SK-N-SH (cell line): ENCODE measurements at regions not wholly inside any gene's neighbourhood (a gene's known extent, or its start where the extent isn't known, plus 50 kb on each side); places are given as distances from the start of the nearest gene placed in this dataset.

ENCODE experiments used
- CTCF ChIP-seq: fragments of 200-600 bp; sonication (generic); IDR thresholded peaks from 2 replicates; pipeline ENCODE4 v1.6.1; 2017; ENCODE audit warnings: antibody characterized with exemption, mild to moderate bottlenecking, moderate library complexity
- FOXJ3 ChIP-seq: sonication (generic); formaldehyde crosslinking; IDR thresholded peaks from 2 replicates; pipeline ENCODE4 v1.5.1; 2020; ENCODE audit warnings: mild to moderate bottlenecking, missing genetic modification reagents
- GABPA ChIP-seq: IDR thresholded peaks from 2 replicates; pipeline ENCODE4 v1.4.0; 2012; ENCODE audit warnings: low read depth, mild to moderate bottlenecking
- MEF2A ChIP-seq: IDR thresholded peaks from 2 replicates; pipeline ENCODE4 v1.4.0; 2012; ENCODE audit warnings: low read depth, borderline replicate concordance
- POLR2AphosphoS5 ChIP-seq: IDR thresholded peaks from 2 replicates; pipeline ENCODE4 v1.6.1; 2012; ENCODE audit warnings: low read depth, low read length
- RCOR1 ChIP-seq: fragments of 150-350 bp; IDR thresholded peaks from 2 replicates; pipeline ENCODE4 v1.6.1; 2017; ENCODE audit warnings: antibody characterized with exemption, low read length
- REST ChIP-seq: IDR thresholded peaks from 2 replicates; pipeline ENCODE4 v1.6.1; 2012; ENCODE audit warnings: mild to moderate bottlenecking, low read depth, low read length, moderate library complexity
- TCF12 ChIP-seq: IDR thresholded peaks from 2 replicates; pipeline ENCODE4 v1.4.0; 2012
- USF1 ChIP-seq: IDR thresholded peaks from 2 replicates; pipeline ENCODE4 v1.4.0; 2012; ENCODE audit warnings: low read depth, borderline replicate concordance
- USF2 ChIP-seq: fragments of 150-350 bp; IDR thresholded peaks from 2 replicates; pipeline ENCODE4 v1.6.1; 2017; ENCODE audit warnings: antibody characterized with exemption, low read length, low read depth, borderline replicate concordance
- YY1 ChIP-seq: IDR thresholded peaks from 2 replicates; pipeline ENCODE4 v1.4.0; 2012; ENCODE audit warnings: low read depth, mild to moderate bottlenecking

GRCh38 chr5:1943481-1943880, 60.8 kb upstream of the IRX4 start:
- no peak for TF ChIP-seq GABPA
- TF ChIP-seq RCOR1, result no peak
- TF ChIP-seq CTCF, result no peak
- TF ChIP-seq USF2, result no peak
- TF ChIP-seq REST, result no peak
- no peak for TF ChIP-seq YY1
- TF ChIP-seq TCF12, result no peak
- no peak for TF ChIP-seq FOXJ3
- TF ChIP-seq POLR2AphosphoS5, result no peak
- TF ChIP-seq MEF2A, result no peak
- TF ChIP-seq USF1, result no peak
